Panc1 (cell line): ENCODE measurements at regions not wholly inside any gene's neighbourhood (a gene's known extent, or its start where the extent isn't known, plus 50 kb on each side); places are given as distances from the start of the nearest gene placed in this dataset.

Experiments used
- ATAC-seq: fragments of 200-7000 bp; cut with Tn5 transposase; 2 replicates; pipeline ENCODE4 v1.9.1; 2020; ENCODE audit warnings: mild to moderate bottlenecking, moderate library complexity
- BruUV-seq: library from RNA; stranded (reverse); fragments of 400-500 nt; replicated peaks from 2 replicates; lab custom pipeline; 2021; lab: Mats Ljungman, UMichigan
- CTCF ChIA-PET: fragments of 300-600 bp; sonication (Branson Sonifier 250); formaldehyde crosslinking; loops from one replicate; lab custom pipeline; 2022; ENCODE audit warnings: antibody characterized with exemption; lab: Charles Lee
- POLR2A ChIA-PET: fragments of 300-600 bp; sonication (Branson Sonifier 250); formaldehyde crosslinking; loops from one replicate; lab custom pipeline; 2022; ENCODE audit warnings: antibody characterized with exemption; lab: Charles Lee
- DNase-seq: peaks from one replicate; pipeline ENCODE4 v3.0.0-alpha.2; 2010; ENCODE audit warnings: low read depth, low spot score
- H3K27ac ChIP-seq: 2 replicates; pipeline ENCODE4 v1.5.1; 2011; ENCODE audit warnings: mild to moderate bottlenecking, low read length, inconsistent platforms
- H3K27me3 ChIP-seq: fragments of 200-500 bp; sonication (Bioruptor generic); 2 replicates; pipeline ENCODE4 v1.6.0; 2014; ENCODE audit warnings: low read length, inconsistent platforms; ENCODE audit not compliant: control insufficient read depth, insufficient read depth
- H3K36me3 ChIP-seq: fragments of 200-500 bp; sonication (Bioruptor generic); 2 replicates; pipeline ENCODE4 v1.5.1; 2014; ENCODE audit warnings: inconsistent platforms, mild to moderate bottlenecking, low read length, moderate library complexity; ENCODE audit not compliant: control insufficient read depth, insufficient read depth
- H3K4me1 ChIP-seq: 2 replicates; pipeline ENCODE4 v1.5.1; 2011; ENCODE audit warnings: inconsistent platforms, mild to moderate bottlenecking, low read length, moderate library complexity; ENCODE audit not compliant: control insufficient read depth, insufficient read depth
- H3K4me3 ChIP-seq, 2 experiments: 2 replicates each; pipeline ENCODE4 v1.5.1; 2011 to 2012; ENCODE audit warnings: low read depth in 2 of 2, low read length in 2 of 2, mild to moderate bottlenecking in 2 of 2, inconsistent platforms in 1 of 2, moderate library complexity in 1 of 2
- H3K9me3 ChIP-seq: fragments of 200-500 bp; sonication (Bioruptor generic); 2 replicates; pipeline ENCODE4 v1.5.1; 2014; ENCODE audit warnings: low read depth, mild to moderate bottlenecking, inconsistent platforms, low read length, moderate library complexity; ENCODE audit not compliant: control insufficient read depth, insufficient read depth
- POLR2AphosphoS5 ChIP-seq: IDR thresholded peaks from 2 replicates; pipeline ENCODE4 v1.6.1; 2012; ENCODE audit warnings: mild to moderate bottlenecking, low read depth, low read length, moderate library complexity
- SIN3A ChIP-seq: IDR thresholded peaks from 2 replicates; pipeline ENCODE4 v1.6.1; 2012; ENCODE audit warnings: low read depth, mild to moderate bottlenecking, low read length, moderate library complexity, borderline replicate concordance; ENCODE audit not compliant: insufficient read depth
- TCF7L2 ChIP-seq: IDR thresholded peaks from 2 replicates; pipeline ENCODE4 v1.6.1; 2011; ENCODE audit warnings: mild to moderate bottlenecking, low read depth, low read length, inconsistent platforms
- in situ Hi-C: cut with HindIII; loops from 2 replicates; pipeline ENCODE4 v1.10.0; 2016; ENCODE audit warnings: low sequenced_read_pairs, low pct_unique_long_range_greater_than_20kb
- intact Hi-C: fragments of 100-400 bp; cut with micrococcal nuclease; formaldehyde crosslinking; loops from one replicate; pipeline ENCODE4 v1.10.0; 2022; ENCODE audit not compliant: unreplicated experiment
- TF ChIP-seq, protein P1 (sequence below): fragments of 450-650 bp; IDR thresholded peaks from 2 replicates; pipeline ENCODE4 v1.5.1; 2017; ENCODE audit warnings: mild to moderate bottlenecking
- TF ChIP-seq, protein P2 (sequence below), 2 experiments: IDR thresholded peaks; 2 replicates each; pipeline ENCODE4 v1.6.1; 2011 to 2012; ENCODE audit warnings: low read depth in 2 of 2, control low read depth in 1 of 2, low read length in 1 of 2, mild to moderate bottlenecking in 1 of 2, moderate library complexity in 1 of 2; ENCODE audit not compliant: insufficient read depth in 1 of 2

DNA sequence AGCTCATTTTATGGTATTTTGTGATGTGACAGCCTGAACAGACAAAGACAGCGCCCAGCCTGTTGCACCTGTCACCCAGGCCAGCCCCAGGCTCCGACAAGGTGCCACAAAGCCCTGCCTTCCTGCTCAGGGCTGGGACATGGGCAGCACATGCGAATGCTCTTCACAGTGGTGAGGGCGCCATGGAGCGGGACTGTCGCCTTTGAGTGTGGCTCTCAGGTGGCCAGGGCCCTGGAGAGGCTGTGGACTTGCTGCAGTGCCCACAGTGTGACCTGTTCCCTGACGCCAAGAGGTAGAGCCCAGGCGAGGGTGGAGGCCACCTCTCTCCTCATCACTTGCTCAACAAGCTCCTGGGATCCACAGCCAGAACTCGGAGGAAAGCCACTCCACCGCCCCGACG lies 346.3 kb downstream of the SHANK2 start:
- in situ Hi-C loops: no loop called here
- ATAC-seq: no peak

DNA sequence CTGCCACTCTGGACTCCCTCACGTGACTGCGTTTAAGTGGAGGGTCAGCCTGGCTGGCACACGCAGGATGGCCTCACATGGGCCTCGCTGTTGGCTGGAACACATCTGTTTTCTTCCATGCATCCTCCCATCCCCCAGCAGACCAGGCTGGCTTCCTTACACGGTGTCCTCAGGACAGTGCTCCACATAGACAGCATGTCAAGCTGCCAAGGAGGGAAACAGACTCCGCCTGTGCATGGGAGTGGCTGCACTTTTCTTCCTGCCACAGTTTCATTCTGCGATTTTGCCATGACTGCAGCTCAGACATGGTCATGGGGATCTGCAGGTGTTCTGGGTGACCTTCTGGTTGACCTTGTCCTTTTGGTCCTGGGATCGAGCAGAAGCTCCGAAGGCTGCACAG lies 344.2 kb downstream of the SHANK2 start:
- CTCF ChIA-PET: no interaction called here
- Histone ChIP-seq H3K27ac (no peak overlapping the region), H3K9me3 (no peaks in the 10 kb centered on the region), H3K27me3 (0 out of 2 replicates have a peak, but pooled peaks cover 4% of the 10 kb centered on the region), H3K36me3 (no peaks in the 10 kb centered on the region), H3K4me3 (no peak overlapping the region), H3K4me1 (no peaks in the 10 kb centered on the region)
- ATAC-seq (no peak), DNase-seq (no peak)
- intact Hi-C loops (no loop called here), in situ Hi-C loops (no loop called here)
- TF ChIP-seq TCF7L2 (no peak), POLR2AphosphoS5 (no peak), SIN3A (no peak)
- TF ChIP-seq, protein P1, sequence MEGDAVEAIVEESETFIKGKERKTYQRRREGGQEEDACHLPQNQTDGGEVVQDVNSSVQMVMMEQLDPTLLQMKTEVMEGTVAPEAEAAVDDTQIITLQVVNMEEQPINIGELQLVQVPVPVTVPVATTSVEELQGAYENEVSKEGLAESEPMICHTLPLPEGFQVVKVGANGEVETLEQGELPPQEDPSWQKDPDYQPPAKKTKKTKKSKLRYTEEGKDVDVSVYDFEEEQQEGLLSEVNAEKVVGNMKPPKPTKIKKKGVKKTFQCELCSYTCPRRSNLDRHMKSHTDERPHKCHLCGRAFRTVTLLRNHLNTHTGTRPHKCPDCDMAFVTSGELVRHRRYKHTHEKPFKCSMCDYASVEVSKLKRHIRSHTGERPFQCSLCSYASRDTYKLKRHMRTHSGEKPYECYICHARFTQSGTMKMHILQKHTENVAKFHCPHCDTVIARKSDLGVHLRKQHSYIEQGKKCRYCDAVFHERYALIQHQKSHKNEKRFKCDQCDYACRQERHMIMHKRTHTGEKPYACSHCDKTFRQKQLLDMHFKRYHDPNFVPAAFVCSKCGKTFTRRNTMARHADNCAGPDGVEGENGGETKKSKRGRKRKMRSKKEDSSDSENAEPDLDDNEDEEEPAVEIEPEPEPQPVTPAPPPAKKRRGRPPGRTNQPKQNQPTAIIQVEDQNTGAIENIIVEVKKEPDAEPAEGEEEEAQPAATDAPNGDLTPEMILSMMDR: no peak
- TF ChIP-seq, protein P2, sequence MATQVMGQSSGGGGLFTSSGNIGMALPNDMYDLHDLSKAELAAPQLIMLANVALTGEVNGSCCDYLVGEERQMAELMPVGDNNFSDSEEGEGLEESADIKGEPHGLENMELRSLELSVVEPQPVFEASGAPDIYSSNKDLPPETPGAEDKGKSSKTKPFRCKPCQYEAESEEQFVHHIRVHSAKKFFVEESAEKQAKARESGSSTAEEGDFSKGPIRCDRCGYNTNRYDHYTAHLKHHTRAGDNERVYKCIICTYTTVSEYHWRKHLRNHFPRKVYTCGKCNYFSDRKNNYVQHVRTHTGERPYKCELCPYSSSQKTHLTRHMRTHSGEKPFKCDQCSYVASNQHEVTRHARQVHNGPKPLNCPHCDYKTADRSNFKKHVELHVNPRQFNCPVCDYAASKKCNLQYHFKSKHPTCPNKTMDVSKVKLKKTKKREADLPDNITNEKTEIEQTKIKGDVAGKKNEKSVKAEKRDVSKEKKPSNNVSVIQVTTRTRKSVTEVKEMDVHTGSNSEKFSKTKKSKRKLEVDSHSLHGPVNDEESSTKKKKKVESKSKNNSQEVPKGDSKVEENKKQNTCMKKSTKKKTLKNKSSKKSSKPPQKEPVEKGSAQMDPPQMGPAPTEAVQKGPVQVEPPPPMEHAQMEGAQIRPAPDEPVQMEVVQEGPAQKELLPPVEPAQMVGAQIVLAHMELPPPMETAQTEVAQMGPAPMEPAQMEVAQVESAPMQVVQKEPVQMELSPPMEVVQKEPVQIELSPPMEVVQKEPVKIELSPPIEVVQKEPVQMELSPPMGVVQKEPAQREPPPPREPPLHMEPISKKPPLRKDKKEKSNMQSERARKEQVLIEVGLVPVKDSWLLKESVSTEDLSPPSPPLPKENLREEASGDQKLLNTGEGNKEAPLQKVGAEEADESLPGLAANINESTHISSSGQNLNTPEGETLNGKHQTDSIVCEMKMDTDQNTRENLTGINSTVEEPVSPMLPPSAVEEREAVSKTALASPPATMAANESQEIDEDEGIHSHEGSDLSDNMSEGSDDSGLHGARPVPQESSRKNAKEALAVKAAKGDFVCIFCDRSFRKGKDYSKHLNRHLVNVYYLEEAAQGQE (IDR thresholded peaks at IDR 0.05; ENCODE audit: insufficient read depth in 1 of 2, low read depth in 2 of 2, low read length in 1 of 2): no peak
- POLR2A ChIA-PET: no interaction called here
- no TSS peak for BruUV-seq

More for the DNA sequence above, 346.3 kb downstream of the SHANK2 start:
- TF ChIP-seq, protein P2 (IDR thresholded peaks at IDR 0.05; ENCODE audit: insufficient read depth in 1 of 2, low read depth in 2 of 2, low read length in 1 of 2): no peak
- no peaks in the 10 kb centered on the region for H3K27me3 ChIP-seq
- BruUV-seq: no TSS peak
- intact Hi-C loops: no loop called here
- no peaks in the 10 kb centered on the region for H3K4me1 ChIP-seq
- H3K36me3 ChIP-seq: no peaks in the 10 kb centered on the region
- no peak overlapping the region for H3K4me3 ChIP-seq
- H3K9me3 ChIP-seq: no peaks in the 10 kb centered on the region
- H3K27ac ChIP-seq: no peak overlapping the region
- ChIA-PET CTCF (no interaction called here), POLR2A (no interaction called here)
- DNase-seq: no peak
